Keratinocyte (primary cell): ENCODE measurements at regions not wholly inside any gene's neighbourhood (a gene's known extent, or its start where the extent isn't known, plus 50 kb on each side); places are given as distances from the start of the nearest gene placed in this dataset.

Experiments used
- DNase-seq: peaks from one replicate; pipeline ENCODE4 v3.0.0-alpha.2; 2011; ENCODE audit warnings: low read depth, missing footprints, low spot score
- FAIRE-seq: peaks from 2 replicates; lab custom pipeline; 2011; peaks lifted over from hg19 to GRCh38; lab: Jason Lieb, UNC
- H2AFZ ChIP-seq: 2 replicates; pipeline ENCODE4 v1.6.0; 2012; ENCODE audit warnings: low read length, control low read depth, inconsistent platforms; ENCODE audit not compliant: control insufficient read depth
- H3K27ac ChIP-seq: 2 replicates; pipeline ENCODE4 v1.5.1; 2011; ENCODE audit warnings: low read length; ENCODE audit not compliant: control insufficient read depth, insufficient read depth
- H3K27me3 ChIP-seq: 3 replicates; pipeline ENCODE4 v1.6.0; 2011; ENCODE audit warnings: low read length; ENCODE audit not compliant: control insufficient read depth, insufficient read depth; ENCODE audit errors: extremely low read depth
- H3K36me3 ChIP-seq, 2 experiments: 2 replicates in 1 of 2; 3 replicates in 1 of 2; pipeline ENCODE4 v1.5.1; 2011; ENCODE audit warnings: low read length in 2 of 2, mild to moderate bottlenecking in 1 of 2; ENCODE audit not compliant: control insufficient read depth in 2 of 2, insufficient read depth in 2 of 2; ENCODE audit errors: extremely low read depth in 1 of 2
- H3K4me1 ChIP-seq: 3 replicates; pipeline ENCODE4 v1.5.1; 2011; ENCODE audit warnings: low read length; ENCODE audit not compliant: control insufficient read depth, insufficient read depth; ENCODE audit errors: extremely low read depth
- H3K4me2 ChIP-seq: 3 replicates; pipeline ENCODE4 v1.6.0; 2011; ENCODE audit warnings: low read depth, low read length; ENCODE audit not compliant: control insufficient read depth, insufficient read depth; ENCODE audit errors: extremely low read depth
- H3K4me3 ChIP-seq, 3 experiments: fragments of 200-600 bp in 1 of 3; sonication (generic) in 1 of 3; 2 replicates in 2 of 3; 3 replicates in 1 of 3; pipeline ENCODE4 v1.5.1; 2011 to 2016; ENCODE audit warnings: low read length in 3 of 3, mild to moderate bottlenecking in 3 of 3, control low read depth in 2 of 3, inconsistent platforms in 1 of 3, low read depth in 1 of 3, mixed read lengths in 1 of 3, mixed run types in 1 of 3, moderate library complexity in 1 of 3; ENCODE audit not compliant: control insufficient read depth in 2 of 3, insufficient read depth in 2 of 3; ENCODE audit errors: extremely low read depth in 1 of 3
- H3K79me2 ChIP-seq: 2 replicates; pipeline ENCODE4 v1.6.0; 2012; ENCODE audit warnings: low read length; ENCODE audit not compliant: control insufficient read depth, insufficient read depth
- H3K9ac ChIP-seq: 3 replicates; pipeline ENCODE4 v1.6.0; 2011; ENCODE audit warnings: low read length; ENCODE audit not compliant: control insufficient read depth, insufficient read depth; ENCODE audit errors: extremely low read depth
- H3K9me1 ChIP-seq: 3 replicates; pipeline ENCODE4 v1.6.0; 2011; ENCODE audit warnings: low read length; ENCODE audit not compliant: control insufficient read depth, insufficient read depth; ENCODE audit errors: extremely low read depth
- H3K9me3 ChIP-seq: 2 replicates; pipeline ENCODE4 v1.5.1; 2012; ENCODE audit warnings: low read depth, low read length; ENCODE audit not compliant: control insufficient read depth
- H4K20me1 ChIP-seq: 3 replicates; pipeline ENCODE4 v1.6.0; 2011; ENCODE audit warnings: low read length; ENCODE audit not compliant: control insufficient read depth, insufficient read depth; ENCODE audit errors: extremely low read depth
- CTCF ChIP-seq, 3 experiments: IDR thresholded peaks in 1 of 3; conservative IDR thresholded peaks in 1 of 3; optimal IDR thresholded peaks in 1 of 3; 2 replicates in 2 of 3; 3 replicates in 1 of 3; pipeline versions ENCODE3 to v1.5.1; 2011; ENCODE audit warnings: low read length in 3 of 3, mild to moderate bottlenecking in 3 of 3, moderate library complexity in 2 of 3, control low read depth in 1 of 3, inconsistent platforms in 1 of 3; ENCODE audit not compliant: insufficient read depth in 2 of 3; ENCODE audit errors: extremely low read depth in 1 of 3
- EZH2 ChIP-seq: IDR thresholded peaks from one replicate; pipeline ENCODE4 v1.6.1; 2012; ENCODE audit warnings: inconsistent platforms, mild to moderate bottlenecking, low read length, moderate library complexity
- dilution Hi-C: fragments of 300-500 bp; cut with MboI; formaldehyde crosslinking; loops from one replicate; pipeline ENCODE4 v1.7.0; 2020; ENCODE audit warnings: low sequenced_read_pairs; ENCODE audit not compliant: extremely low pct_ligation_motif_present

- Histone ChIP-seq H4K20me1 (no peaks in the 10 kb centered on the region), H3K9me1 (no peaks in the 10 kb centered on the region), H3K4me2 (no peak overlapping the region), H3K36me3 (no peaks in the 10 kb centered on the region), H3K9me3 (no peaks in the 10 kb centered on the region), H3K9ac (no peak overlapping the region), H3K4me1 (no peaks in the 10 kb centered on the region), H3K4me3 (no peak overlapping the region), H3K27ac (no peak overlapping the region), H2AFZ (no peak overlapping the region), H3K27me3 (no peaks in the 10 kb centered on the region), H3K79me2 (no peaks in the 10 kb centered on the region)
- FAIRE-seq: no peak
- dilution Hi-C loops: no loop called here
- TF ChIP-seq EZH2: no peak
- no peak for TF ChIP-seq CTCF (optimal IDR thresholded peaks at IDR 0.05 in 1 of 3, IDR thresholded peaks at IDR 0.05 in 1 of 3, conservative IDR thresholded peaks at IDR 0.05 in 1 of 3; ENCODE audit: extremely low read depth in 1 of 3, insufficient read depth in 2 of 3, low read length in 3 of 3)
- no peak for DNase-seq
Observed at GRCh38 chr12:89994911-89995310, 286.3 kb upstream of the ATP2B1 start.

GRCh38 chr12:89993632-89994031 lies 285.0 kb upstream of the ATP2B1 start:
- no peak overlapping the region for H3K4me3 ChIP-seq
- DNase-seq: no peak
- no peak overlapping the region for H2AFZ ChIP-seq
- H3K9ac ChIP-seq: no peak overlapping the region
- no peaks in the 10 kb centered on the region for H3K9me1 ChIP-seq
- no peaks in the 10 kb centered on the region for H3K36me3 ChIP-seq
- no peaks in the 10 kb centered on the region for H3K79me2 ChIP-seq
- H3K27me3 ChIP-seq: no peaks in the 10 kb centered on the region
- no peaks in the 10 kb centered on the region for H3K9me3 ChIP-seq
- no peak for FAIRE-seq
- H3K4me1 ChIP-seq: no peaks in the 10 kb centered on the region
- H4K20me1 ChIP-seq: no peaks in the 10 kb centered on the region
- dilution Hi-C loops: no loop called here
- no peak overlapping the region for H3K4me2 ChIP-seq
- H3K27ac ChIP-seq: no peak overlapping the region
- TF ChIP-seq CTCF (optimal IDR thresholded peaks at IDR 0.05 in 1 of 3, IDR thresholded peaks at IDR 0.05 in 1 of 3, conservative IDR thresholded peaks at IDR 0.05 in 1 of 3; ENCODE audit: extremely low read depth in 1 of 3, insufficient read depth in 2 of 3, low read length in 3 of 3) (no peak), EZH2 (no peak)
